GM23248 (cell line): ENCODE measurements at regions not wholly inside any gene's neighbourhood (a gene's known extent, or its start where the extent isn't known, plus 50 kb on each side); places are given as distances from the start of the nearest gene placed in this dataset.

Experiments used
- DNase-seq: peaks from one replicate; pipeline ENCODE4 v3.0.0-alpha.2; 2015
- H2AFZ ChIP-seq: fragments of 200-600 bp; sonication (generic); 2 replicates; pipeline ENCODE4 v1.6.1; 2016; ENCODE audit warnings: antibody characterized with exemption
- H3F3A ChIP-seq: fragments of 200-600 bp; sonication (generic); 2 replicates; pipeline ENCODE4 v1.6.1; 2016; ENCODE audit warnings: mild to moderate bottlenecking, antibody characterized with exemption, mixed run types; ENCODE audit not compliant: insufficient read depth
- H3K27ac ChIP-seq: fragments of 200-600 bp; sonication (generic); 2 replicates; pipeline ENCODE4 v1.5.1; 2016; ENCODE audit warnings: mild to moderate bottlenecking
- H3K27me3 ChIP-seq: fragments of 200-600 bp; sonication (generic); replicated peaks from 2 replicates; pipeline ENCODE4 v1.6.1; 2016; ENCODE audit warnings: mild to moderate bottlenecking; ENCODE audit not compliant: insufficient read depth
- H3K36me3 ChIP-seq: fragments of 200-600 bp; sonication (generic); 2 replicates; pipeline ENCODE4 v1.6.1; 2016; ENCODE audit warnings: low read depth, mild to moderate bottlenecking
- H3K4me1 ChIP-seq: fragments of 200-600 bp; sonication (generic); 2 replicates; pipeline ENCODE4 v1.6.1; 2016; ENCODE audit warnings: mild to moderate bottlenecking; ENCODE audit not compliant: insufficient read depth
- H3K4me2 ChIP-seq: fragments of 200-600 bp; sonication (generic); one replicate; pipeline ENCODE4 v1.6.1; 2016; ENCODE audit warnings: mild to moderate bottlenecking; ENCODE audit not compliant: unreplicated experiment
- H3K4me3 ChIP-seq: fragments of 200-600 bp; sonication (generic); 2 replicates; pipeline ENCODE4 v1.5.1; 2016; ENCODE audit warnings: mild to moderate bottlenecking
- H3K79me2 ChIP-seq: fragments of 200-600 bp; sonication (generic); 2 replicates; pipeline ENCODE4 v1.6.1; 2016; ENCODE audit warnings: mild to moderate bottlenecking; ENCODE audit not compliant: insufficient read depth
- H3K9ac ChIP-seq: fragments of 200-600 bp; sonication (generic); 2 replicates; pipeline ENCODE4 v1.6.1; 2016; ENCODE audit warnings: mild to moderate bottlenecking
- H3K9me2 ChIP-seq: fragments of 200-600 bp; sonication (generic); 2 replicates; pipeline ENCODE4 v1.6.1; 2016; ENCODE audit warnings: mixed run types, mild to moderate bottlenecking, moderate library complexity; ENCODE audit not compliant: insufficient read depth
- H3K9me3 ChIP-seq: fragments of 200-600 bp; sonication (generic); one replicate; pipeline ENCODE4 v1.6.1; 2017; ENCODE audit warnings: low read depth
- H4K20me1 ChIP-seq: fragments of 200-600 bp; sonication (generic); 2 replicates; pipeline ENCODE4 v1.6.0; 2016; ENCODE audit not compliant: insufficient read depth
- EZH2 ChIP-seq: fragments of 200-600 bp; sonication (generic); IDR thresholded peaks from 2 replicates; pipeline ENCODE4 v1.6.1; 2018; ENCODE audit warnings: antibody characterized with exemption, mild to moderate bottlenecking; ENCODE audit not compliant: insufficient read depth, poor library complexity, severe bottlenecking
- EZH2phosphoT487 ChIP-seq: fragments of 200-600 bp; sonication (generic); IDR thresholded peaks from 2 replicates; pipeline ENCODE4 v1.6.1; 2018; ENCODE audit warnings: antibody characterized with exemption, moderate library complexity, mild to moderate bottlenecking, low read depth; ENCODE audit not compliant: insufficient read depth
- WGBS, 2 experiments: methylation state at CpG; one replicate each; pipeline ENCODE4 v1.1.6; 2015 to 2017; ENCODE audit warnings: low lambda C conversion rate in 2 of 2, low coverage in 1 of 2; ENCODE audit errors: missing lambda C conversion rate in 2 of 2; 5-methylcytosine and 5-hydroxymethylcytosine counted together
- in situ Hi-C: fragments of 300-500 bp; cut with MboI; formaldehyde crosslinking; loops from 2 replicates; pipeline ENCODE4 v1.15.0; 2020

DNA sequence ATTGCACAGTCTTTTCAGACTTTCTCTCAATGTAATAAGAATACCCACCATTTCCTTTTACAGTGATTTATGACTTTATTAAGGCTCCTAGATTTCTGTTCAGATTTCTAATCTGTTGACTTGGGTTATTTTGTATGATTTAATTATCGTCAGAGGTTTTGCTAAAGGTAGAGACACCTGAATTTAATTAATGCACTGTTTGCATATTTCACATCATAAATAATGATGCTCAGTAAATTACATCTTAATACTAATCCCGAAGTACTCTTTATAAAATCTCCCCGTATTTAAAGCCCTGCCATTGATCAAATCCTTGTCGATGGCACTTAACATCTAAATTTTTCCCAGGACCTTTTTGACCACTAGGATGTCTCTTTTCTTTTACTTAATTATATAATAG is 399.9 kb downstream of the MEIS1 start:
- Histone ChIP-seq H3K9me3 (no peaks in the 10 kb centered on the region), H3K9ac (no peak overlapping the region), H3F3A (peaks cover 10% of the 10 kb centered on the region), H3K27me3 (no peaks in the 10 kb centered on the region), H3K27ac (no peak overlapping the region), H3K4me3 (no peak overlapping the region), H4K20me1 (no peaks in the 10 kb centered on the region), H3K36me3 (no peaks in the 10 kb centered on the region), H3K4me2 (no peak overlapping the region), H3K79me2 (no peaks in the 10 kb centered on the region), H3K9me2 (no peaks in the 10 kb centered on the region), H3K4me1 (peaks cover 21% of the 10 kb centered on the region), H2AFZ (no peak overlapping the region)
- in situ Hi-C loops, result no loop called here
- 88 to 89% methylated on average over 4 of the region's 4 CpGs for WGBS, 2 experiments
- no peak for DNase-seq
- no peak for TF ChIP-seq EZH2
- no peak for TF ChIP-seq EZH2phosphoT487

DNA sequence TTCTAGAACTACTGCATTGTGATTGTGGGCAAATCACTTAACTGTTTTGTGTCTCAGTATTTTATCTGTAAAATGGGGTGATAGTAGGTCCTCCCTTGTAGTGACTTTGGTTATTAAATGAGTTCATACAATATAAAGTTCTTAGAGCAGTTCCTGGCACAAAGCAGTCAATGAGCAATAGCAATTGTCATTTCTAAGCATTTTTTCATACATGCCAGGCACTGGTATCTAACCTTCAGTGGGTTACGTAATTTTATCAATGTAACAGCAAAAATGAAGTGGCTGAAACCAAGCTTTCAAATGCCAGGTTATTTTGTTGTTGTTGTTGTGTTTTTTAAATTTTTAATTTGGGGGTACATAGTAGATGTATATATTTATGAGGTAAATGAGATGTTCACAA is 401.9 kb downstream of the MEIS1 start:
- WGBS, 2 experiments, result 96 to 100% methylated on average over 1 of the region's 1 CpG

DNA sequence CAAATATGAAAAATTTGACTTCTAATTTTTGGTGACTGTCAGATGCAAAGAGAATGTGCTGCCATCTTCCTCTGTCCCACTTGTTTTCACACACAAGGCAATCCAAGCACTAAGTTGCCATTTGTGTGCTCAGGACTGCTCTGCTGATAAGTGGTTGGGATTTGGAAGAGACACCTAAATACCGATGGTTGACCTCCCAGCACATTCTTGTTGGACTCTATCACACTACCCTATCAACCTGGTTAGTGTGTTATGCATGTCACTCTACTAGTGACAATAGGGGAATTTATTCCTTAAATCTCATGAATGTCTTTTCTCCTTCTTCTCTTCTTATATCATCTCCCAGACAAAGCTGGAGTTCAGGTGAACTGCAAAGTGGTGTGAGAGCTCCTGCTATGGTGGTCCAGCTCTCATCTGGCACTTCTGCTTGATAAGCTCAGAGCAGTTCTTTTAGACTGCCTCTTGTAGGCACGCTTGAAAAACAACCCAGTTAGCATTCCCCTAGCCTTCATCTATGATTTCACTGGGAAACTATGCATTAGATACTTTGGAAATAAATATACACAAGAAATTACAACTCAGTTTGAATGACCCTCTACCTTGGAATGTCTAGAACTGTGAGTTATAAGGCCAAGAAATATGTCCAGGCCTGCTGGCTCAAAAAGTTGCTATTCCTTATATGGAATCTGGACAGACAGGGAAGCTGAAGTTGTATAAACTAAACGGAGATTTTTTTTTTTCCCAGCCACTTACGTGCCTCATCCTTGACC is 404.8 kb downstream of the MEIS1 start:
- peak; percentile 95 for DNase-seq
- Histone ChIP-seq H3K27ac (peak overlapping the region; percentile 89), H3K9me3 (no peaks in the 10 kb centered on the region), H3K79me2 (no peaks in the 10 kb centered on the region), H3K4me3 (peak overlapping the region; percentile 56), H3K4me2 (peak overlapping the region; percentile 76), H3K9ac (peak overlapping the region; percentile 60), H3F3A (peaks cover 26% of the 10 kb centered on the region), H4K20me1 (no peaks in the 10 kb centered on the region), H3K36me3 (no peaks in the 10 kb centered on the region), H3K27me3 (no peaks in the 10 kb centered on the region), H2AFZ (peak overlapping the region; percentile 56), H3K9me2 (no peaks in the 10 kb centered on the region), H3K4me1 (peaks cover 34% of the 10 kb centered on the region)
- in situ Hi-C loops, result no loop called here
- WGBS, 2 experiments, result 2 to 8% methylated on average over 4 of the region's 4 CpGs
- TF ChIP-seq EZH2 (no peak), EZH2phosphoT487 (no peak)

More for the DNA sequence above, 401.9 kb downstream of the MEIS1 start:
- no peaks in the 10 kb centered on the region for H3K9me3 ChIP-seq
- H3K79me2 ChIP-seq, result no peaks in the 10 kb centered on the region
- H3K4me2 ChIP-seq, result no peak overlapping the region
- H3K27me3 ChIP-seq, result no peaks in the 10 kb centered on the region
- H3K27ac ChIP-seq, result no peak overlapping the region
- H3K9me2 ChIP-seq, result no peaks in the 10 kb centered on the region
- DNase-seq, result peak; percentile 57
- H3K4me1 ChIP-seq, result peaks cover 34% of the 10 kb centered on the region
- TF ChIP-seq EZH2, result no peak
- no peak for TF ChIP-seq EZH2phosphoT487
- H3K36me3 ChIP-seq, result no peaks in the 10 kb centered on the region
- no peak overlapping the region for H3K9ac ChIP-seq
- in situ Hi-C loops, result no loop called here
- H3F3A ChIP-seq, result peaks cover 26% of the 10 kb centered on the region
- no peaks in the 10 kb centered on the region for H4K20me1 ChIP-seq
- no peak overlapping the region for H2AFZ ChIP-seq
- no peak overlapping the region for H3K4me3 ChIP-seq

- in situ Hi-C loops, result no loop called here
- H3K9me3 ChIP-seq, result no peaks in the 10 kb centered on the region
- peaks cover 26% of the 10 kb centered on the region for H3F3A ChIP-seq
- no peak for TF ChIP-seq EZH2phosphoT487
- TF ChIP-seq EZH2, result no peak
- peak overlapping the region; percentile 56 for H2AFZ ChIP-seq
- peak overlapping the region; percentile 56 for H3K4me3 ChIP-seq
- peak overlapping the region; percentile 89 for H3K27ac ChIP-seq
- peak; percentile 83 for DNase-seq
- H4K20me1 ChIP-seq, result no peaks in the 10 kb centered on the region
- H3K4me2 ChIP-seq, result peak overlapping the region; percentile 74
- H3K9ac ChIP-seq, result peak overlapping the region; percentile 60
- H3K27me3 ChIP-seq, result no peaks in the 10 kb centered on the region
- H3K79me2 ChIP-seq, result no peaks in the 10 kb centered on the region
- no peaks in the 10 kb centered on the region for H3K36me3 ChIP-seq
- 51% methylated on average over 8 of the region's 8 CpGs for WGBS, 2 experiments
- no peaks in the 10 kb centered on the region for H3K9me2 ChIP-seq
- H3K4me1 ChIP-seq, result peaks cover 34% of the 10 kb centered on the region
Observed at GRCh38 chr2:66840321-66841002, 405.5 kb downstream of the MEIS1 start.
